Left lung (tissue), 4 donors: ENCODE measurements at regions not wholly inside any gene's neighbourhood (a gene's known extent, or its start where the extent isn't known, plus 50 kb on each side); places are given as distances from the start of the nearest gene placed in this dataset.
A peak's percentile ranks its signal among the peaks of the same experiment; 100 is the strongest.
"Not testable (repeated sequence)": the region's sequence is repeated elsewhere in the genome, so short reads cannot be mapped to it uniquely, and the experiment has no call there.

ENCODE experiments used
- ATAC-seq: fragments of 200-7000 bp; cut with Tn5 transposase; one replicate; pipeline ENCODE4 v1.9.1; 2020; ENCODE audit warnings: moderate library complexity
- DNase-seq, 4 donors: peaks; one replicate each; pipeline ENCODE4 v3.0.0-alpha.2; 2013 to 2020
- H3K27ac ChIP-seq, 2 donors: fragments of 200-600 bp; sonication (generic) in 1 of 2; one replicate each; pipeline versions ENCODE4 v1.5.0 to v1.8.0; 2020 to 2021
- H3K27me3 ChIP-seq, 2 donors: fragments of 200-600 bp; sonication (generic) in 1 of 2; one replicate each; pipeline versions ENCODE4 v1.5.0 to v1.8.0; 2020 to 2021
- H3K36me3 ChIP-seq, 2 donors: fragments of 200-600 bp; sonication (generic) in 1 of 2; one replicate each; pipeline versions ENCODE4 v1.5.0 to v1.8.0; 2020 to 2021
- H3K4me1 ChIP-seq, 2 donors: fragments of 200-600 bp; one replicate each; pipeline ENCODE4 v1.8.0; 2021
- H3K4me3 ChIP-seq, 2 donors: fragments of 200-600 bp; sonication (generic) in 1 of 2; one replicate each; pipeline versions ENCODE4 v1.5.0 to v1.8.0; 2020 to 2021; ENCODE audit warnings: mild to moderate bottlenecking in 1 of 2
- H3K9me3 ChIP-seq, 2 donors: fragments of 200-600 bp; sonication (generic) in 1 of 2; one replicate each; pipeline versions ENCODE4 v1.5.0 to v1.8.0; 2020 to 2021
- intact Hi-C, 2 donors: fragments of 100-400 bp; cut with DNase I; formaldehyde crosslinking; loops; one replicate each; pipeline versions ENCODE4 v1.11.2 to v1.14.2; 2022
- TF ChIP-seq, protein P1 (sequence below), 2 donors: fragments of 200-600 bp; sonication (generic) in 1 of 2; IDR thresholded peaks; one replicate each; pipeline versions ENCODE4 v1.5.0 to v1.8.0; 2021; ENCODE audit warnings: antibody characterized with exemption in 2 of 2
- donor health status: DM: no; HTN: yes; CAD: no.
- donor health status: DM: no; HTN: no; CAD: no.

- Histone ChIP-seq H3K4me1 (peaks cover 0 to under 1% of the 10 kb centered on the region in 2 donors), H3K27ac (no peak overlapping the region), H3K9me3 (peaks cover 0 to 2% of the 10 kb centered on the region in 2 donors), H3K36me3 (no peaks in the 10 kb centered on the region), H3K4me3 (no peak overlapping the region), H3K27me3 (no peaks in the 10 kb centered on the region)
- TF ChIP-seq, protein P1, sequence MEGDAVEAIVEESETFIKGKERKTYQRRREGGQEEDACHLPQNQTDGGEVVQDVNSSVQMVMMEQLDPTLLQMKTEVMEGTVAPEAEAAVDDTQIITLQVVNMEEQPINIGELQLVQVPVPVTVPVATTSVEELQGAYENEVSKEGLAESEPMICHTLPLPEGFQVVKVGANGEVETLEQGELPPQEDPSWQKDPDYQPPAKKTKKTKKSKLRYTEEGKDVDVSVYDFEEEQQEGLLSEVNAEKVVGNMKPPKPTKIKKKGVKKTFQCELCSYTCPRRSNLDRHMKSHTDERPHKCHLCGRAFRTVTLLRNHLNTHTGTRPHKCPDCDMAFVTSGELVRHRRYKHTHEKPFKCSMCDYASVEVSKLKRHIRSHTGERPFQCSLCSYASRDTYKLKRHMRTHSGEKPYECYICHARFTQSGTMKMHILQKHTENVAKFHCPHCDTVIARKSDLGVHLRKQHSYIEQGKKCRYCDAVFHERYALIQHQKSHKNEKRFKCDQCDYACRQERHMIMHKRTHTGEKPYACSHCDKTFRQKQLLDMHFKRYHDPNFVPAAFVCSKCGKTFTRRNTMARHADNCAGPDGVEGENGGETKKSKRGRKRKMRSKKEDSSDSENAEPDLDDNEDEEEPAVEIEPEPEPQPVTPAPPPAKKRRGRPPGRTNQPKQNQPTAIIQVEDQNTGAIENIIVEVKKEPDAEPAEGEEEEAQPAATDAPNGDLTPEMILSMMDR (IDR thresholded peaks at IDR 0.05), result no peak
- ATAC-seq (no peak), DNase-seq (no peak)
- intact Hi-C loops, result no loop called here
Observed at GRCh38 chr20:20791664-20792568, 79.5 kb upstream of the RALGAPA2 start.

GRCh38 chr20:20788308-20788707, 75.9 kb upstream of the RALGAPA2 start:
- ATAC-seq, result no peak
- Histone ChIP-seq H3K36me3 (no peaks in the 10 kb centered on the region), H3K27ac (no peak overlapping the region), H3K27me3 (no peaks in the 10 kb centered on the region), H3K4me3 (no peak overlapping the region), H3K9me3 (peaks cover 0 to 4% of the 10 kb centered on the region in 2 donors), H3K4me1 (peaks cover 0 to 17% of the 10 kb centered on the region in 2 donors)
- DNase-seq, result no peak
- intact Hi-C loops, result no loop called here
- TF ChIP-seq, protein P1 (IDR thresholded peaks at IDR 0.05), result no peak

DNA sequence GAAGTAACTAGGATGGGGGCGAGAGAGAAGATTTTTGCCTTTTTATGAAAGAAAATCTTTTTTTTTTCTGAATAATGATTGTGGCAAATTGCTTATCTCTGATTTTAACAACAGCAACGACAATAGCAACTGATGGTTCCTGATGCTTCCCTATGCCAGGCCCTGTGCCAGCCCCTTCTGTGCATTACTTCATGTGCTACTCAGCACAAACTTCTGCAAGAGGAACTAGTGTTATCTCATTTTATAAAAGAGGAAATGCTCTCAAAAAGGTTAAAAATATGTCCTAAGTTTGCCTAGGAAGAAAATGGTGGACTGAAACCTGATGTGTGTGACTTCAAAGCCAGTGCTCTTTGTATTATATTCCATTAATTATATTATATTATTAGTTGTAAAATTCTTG, 74.0 kb upstream of the RALGAPA2 start:
- Histone ChIP-seq H3K27me3 (no peaks in the 10 kb centered on the region), H3K9me3 (peaks cover 0 to 4% of the 10 kb centered on the region in 2 donors), H3K4me1 (peaks cover 0 to 30% of the 10 kb centered on the region in 2 donors), H3K36me3 (no peaks in the 10 kb centered on the region), H3K27ac (peak overlapping the region in 1 of 2 donors; percentile 75), H3K4me3 (no peak overlapping the region)
- TF ChIP-seq, protein P1 (IDR thresholded peaks at IDR 0.05), result no peak
- peak in 2 of 4 donors; percentile 60 to 77 for DNase-seq
- ATAC-seq, result peak; percentile 38
- intact Hi-C loops, result no loop called here

- H3K36me3 ChIP-seq, result no peaks in the 10 kb centered on the region
- TF ChIP-seq, protein P1 (IDR thresholded peaks at IDR 0.05), result no peak
- no peak for DNase-seq
- H3K4me1 ChIP-seq, result peaks cover 0 to 42% of the 10 kb centered on the region in 2 donors
- peaks cover 0 to 4% of the 10 kb centered on the region in 2 donors for H3K9me3 ChIP-seq
- no peak for ATAC-seq
- no peak overlapping the region for H3K27ac ChIP-seq
- no peak overlapping the region for H3K4me3 ChIP-seq
- intact Hi-C loops, result no loop called here
- H3K27me3 ChIP-seq, result no peaks in the 10 kb centered on the region
Observed at GRCh38 chr20:20785226-20785625, 72.8 kb upstream of the RALGAPA2 start.

- H3K27me3 ChIP-seq, result not testable (repeated sequence)
Observed at GRCh38 chr20:20784450-20784849, 72.0 kb upstream of the RALGAPA2 start.

More at GRCh38 chr20:20784450-20784849, 72.0 kb upstream of the RALGAPA2 start:
- H3K36me3 ChIP-seq, DNase-seq, H3K27ac ChIP-seq, H3K4me3 ChIP-seq, H3K9me3 ChIP-seq, ATAC-seq, intact Hi-C loops: not testable (repeated sequence)
- H3K4me1 ChIP-seq, result peaks cover 3 to 50% of the 10 kb centered on the region in 2 donors
